BJ (cell line): ENCODE measurements at regions not wholly inside any gene's neighbourhood (a gene's known extent, or its start where the extent isn't known, plus 50 kb on each side); places are given as distances from the start of the nearest gene placed in this dataset.
"Not testable (repeated sequence)": the region's sequence is repeated elsewhere in the genome, so short reads cannot be mapped to it uniquely, and the experiment has no call there.

Experiments
- CTCF ChIA-PET: fragments of 350-600 bp; formaldehyde crosslinking; extraction: SDS; loops from one replicate; lab custom pipeline; 2021; ENCODE audit warnings: antibody characterized with exemption, inconsistent platforms; lab: Yijun Ruan, JAX
- POLR2A ChIA-PET: fragments of 300-600 bp; sonication (Branson Sonifier 250); formaldehyde crosslinking; extraction: SDS; loops from one replicate; lab custom pipeline; 2021; ENCODE audit warnings: antibody characterized with exemption; lab: Charles Lee
- DNase-seq: peaks from one replicate; pipeline ENCODE4 v3.0.0-alpha.2; 2011; ENCODE audit warnings: low read depth
- H3K27me3 ChIP-seq: 2 replicates; pipeline ENCODE4 v1.6.0; 2011; ENCODE audit warnings: low read length; ENCODE audit not compliant: control insufficient read depth, insufficient read depth
- H3K36me3 ChIP-seq: 2 replicates; pipeline ENCODE4 v1.5.1; 2011; ENCODE audit warnings: low read length; ENCODE audit not compliant: control insufficient read depth, insufficient read depth
- H3K4me3 ChIP-seq: 2 replicates; pipeline ENCODE4 v1.5.1; 2011; ENCODE audit warnings: low read depth, mild to moderate bottlenecking, control low read depth, low read length
- CTCF ChIP-seq: IDR thresholded peaks from 2 replicates; pipeline ENCODE4 v1.5.1; 2011; ENCODE audit warnings: low read depth, mild to moderate bottlenecking, control low read depth, inconsistent platforms, low read length, moderate library complexity; ENCODE audit not compliant: insufficient read depth

- Histone ChIP-seq H3K36me3 (no peaks in the 10 kb centered on the region), H3K4me3 (no peak overlapping the region), H3K27me3 (no peaks in the 10 kb centered on the region)
- DNase-seq = no peak
- ChIA-PET POLR2A (no interaction called here), CTCF (no interaction called here)
- TF ChIP-seq CTCF = no peak
Measured at GRCh38 chr12:88361493-88361892, 218.8 kb downstream of the KITLG start.

GRCh38 chr12:88362439-88362838 is 217.8 kb downstream of the KITLG start:
- no peaks in the 10 kb centered on the region for H3K27me3 ChIP-seq
- CTCF ChIA-PET = no interaction called here
- DNase-seq = no peak
- no peak for TF ChIP-seq CTCF
- POLR2A ChIA-PET = no interaction called here
- H3K4me3 ChIP-seq = no peak overlapping the region
- H3K36me3 ChIP-seq = no peaks in the 10 kb centered on the region

GRCh38 chr12:88365403-88365802 is 214.9 kb downstream of the KITLG start:
- Histone ChIP-seq H3K27me3 (no peaks in the 10 kb centered on the region), H3K36me3 (no peaks in the 10 kb centered on the region), H3K4me3 (no peak overlapping the region)
- TF ChIP-seq CTCF = no peak
- ChIA-PET POLR2A (no interaction called here), CTCF (interaction anchor here (1.2 to 1.5 kb wide), 2 partner anchors 28 kb away, joined by 3 to 7 read pairs; no protein-coding TSS in a partner anchor)
- DNase-seq = no peak

- no peak for TF ChIP-seq CTCF
- no peaks in the 10 kb centered on the region for H3K36me3 ChIP-seq
- ChIA-PET CTCF (interaction anchor here (1.5 kb wide), 1 partner anchor 28 kb away, joined by 7 read pairs; no protein-coding TSS in a partner anchor), POLR2A (interaction anchor here (0.6 kb wide), 1 partner anchor 224 kb away, joined by 3 read pairs; the partner anchor contains the start of genes CEP290 and TMTC3)
- no peaks in the 10 kb centered on the region for H3K27me3 ChIP-seq
- DNase-seq = no peak
- no peak overlapping the region for H3K4me3 ChIP-seq
Measured at GRCh38 chr12:88366101-88366500, 214.2 kb downstream of the KITLG start.

GRCh38 chr12:88367231-88367630 is 213.0 kb downstream of the KITLG start:
- Histone ChIP-seq H3K4me3 (no peak overlapping the region), H3K27me3 (no peaks in the 10 kb centered on the region), H3K36me3 (no peaks in the 10 kb centered on the region)
- ChIA-PET CTCF (no interaction called here), POLR2A (no interaction called here)
- no peak for DNase-seq
- TF ChIP-seq CTCF = no peak

- CTCF ChIA-PET = not testable (repeated sequence)
Measured at GRCh38 chr12:88368077-88368476, 212.2 kb downstream of the KITLG start.

More at GRCh38 chr12:88368077-88368476, 212.2 kb downstream of the KITLG start:
- DNase-seq, H3K27me3 ChIP-seq, H3K36me3 ChIP-seq, POLR2A ChIA-PET, H3K4me3 ChIP-seq: not testable (repeated sequence)
